HepG2 (cell line): ENCODE measurements at regions not wholly inside any gene's neighbourhood (a gene's known extent, or its start where the extent isn't known, plus 50 kb on each side); places are given as distances from the start of the nearest gene placed in this dataset.

ENCODE experiments used
- ATAC-seq: fragments of 200-7000 bp; cut with Tn5 transposase; 3 replicates; pipeline ENCODE4 v1.9.1; 2020; ENCODE audit warnings: mild to moderate bottlenecking, moderate library complexity
- BruUV-seq: library from RNA; stranded (reverse); fragments of 400-500 nt; replicated peaks from 2 replicates; lab custom pipeline; 2021; lab: Mats Ljungman, UMichigan
- CTCF ChIA-PET: fragments of 300-600 bp; formaldehyde crosslinking; extraction: SDS; loops from one replicate; lab custom pipeline; 2021; ENCODE audit warnings: low total read pairs, inconsistent platforms, low intra/inter-chr PET ratio; lab: Yijun Ruan, JAX
- POLR2A ChIA-PET: fragments of 350-600 bp; sonication (Branson Sonifier 250); formaldehyde crosslinking; loops from one replicate; lab custom pipeline; 2020; ENCODE audit warnings: antibody characterized with exemption, inconsistent platforms; lab: Yijun Ruan, JAX
- DNase-seq: peaks from one replicate; pipeline ENCODE4 v3.0.0-alpha.2; 2015; ENCODE audit warnings: low spot score
- FAIRE-seq: peaks from 3 replicates; lab custom pipeline; 2011; peaks lifted over from hg19 to GRCh38; lab: Jason Lieb, UNC
- H2AFZ ChIP-seq: one replicate; pipeline ENCODE4 v1.6.1; 2011; ENCODE audit warnings: low read length, inconsistent platforms
- H3K27ac ChIP-seq: fragments of 300-600 bp; 3 replicates; pipeline ENCODE4 v1.8.0; 2011; ENCODE audit warnings: mixed run types, mild to moderate bottlenecking, mixed read lengths, low read length, inconsistent platforms; ENCODE audit not compliant: insufficient read depth; ENCODE audit errors: extremely low read length
- H3K27me3 ChIP-seq, 2 experiments: fragments of 200-600 bp in 1 of 2; 2 replicates in 1 of 2; 3 replicates in 1 of 2; pipeline versions ENCODE4 v1.6.0 to v1.8.0; 2011; ENCODE audit warnings: low read length in 2 of 2, mild to moderate bottlenecking in 2 of 2, moderate library complexity in 2 of 2, inconsistent platforms in 1 of 2; ENCODE audit not compliant: insufficient read depth in 2 of 2, control insufficient read depth in 1 of 2
- H3K36me3 ChIP-seq, 2 experiments: fragments of 200-600 bp in 1 of 2; replicated peaks in 1 of 2; 2 replicates in 1 of 2; 3 replicates in 1 of 2; pipeline versions ENCODE4 v1.5.1 to v1.8.0; 2011; ENCODE audit warnings: low read length in 2 of 2, inconsistent platforms in 1 of 2; ENCODE audit not compliant: insufficient read depth in 2 of 2, control insufficient read depth in 1 of 2
- H3K4me1 ChIP-seq: 2 replicates; pipeline ENCODE4 v1.5.1; 2012; ENCODE audit warnings: low read length, inconsistent platforms; ENCODE audit not compliant: insufficient read depth
- H3K4me2 ChIP-seq: 2 replicates; pipeline ENCODE4 v1.6.0; 2011; ENCODE audit warnings: low read depth, low read length, inconsistent platforms
- H3K4me3 ChIP-seq, 3 experiments: fragments of 200-600 bp in 1 of 3; sonication (generic), shearing (Covaris generic) in 1 of 3; replicated peaks in 1 of 3; 2 replicates each; pipeline ENCODE4 v1.5.1; 2011 to 2016; ENCODE audit warnings: low read length in 3 of 3, inconsistent platforms in 2 of 3, low read depth in 2 of 3, mild to moderate bottlenecking in 2 of 3, control low read depth in 1 of 3, mixed read lengths in 1 of 3; ENCODE audit not compliant: insufficient read depth in 1 of 3
- H3K79me2 ChIP-seq: one replicate; pipeline ENCODE4 v1.6.1; 2011; ENCODE audit warnings: low read length, inconsistent platforms; ENCODE audit not compliant: insufficient read depth
- H3K9ac ChIP-seq: 2 replicates; pipeline ENCODE4 v1.6.0; 2011; ENCODE audit warnings: mild to moderate bottlenecking, low read depth, low read length, inconsistent platforms; ENCODE audit not compliant: insufficient read depth
- H3K9me3 ChIP-seq: 2 replicates; pipeline ENCODE4 v1.5.1; 2012; ENCODE audit warnings: mild to moderate bottlenecking, low read length
- H4K20me1 ChIP-seq: 2 replicates; pipeline ENCODE4 v1.6.0; 2011; ENCODE audit warnings: inconsistent platforms, mild to moderate bottlenecking, low read length, moderate library complexity; ENCODE audit not compliant: insufficient read depth
- FLYWCH1 ChIP-seq: sonication (generic); formaldehyde crosslinking; IDR thresholded peaks from 2 replicates; pipeline ENCODE4 v1.8.1; 2023; ENCODE audit warnings: mild to moderate bottlenecking, missing genetic modification reagents
- HNRNPLL ChIP-seq: fragments of 200-400 bp; formaldehyde crosslinking; IDR thresholded peaks from 2 replicates; pipeline ENCODE4 v1.6.1; 2017; ENCODE audit warnings: mild to moderate bottlenecking, low read depth, low read length; ENCODE audit not compliant: poor library complexity, severe bottlenecking
- NCOR1 ChIP-seq: fragments of 200-600 bp; sonication (generic); IDR thresholded peaks from 2 replicates; pipeline ENCODE4 v1.7.0; 2017; ENCODE audit warnings: antibody characterized with exemption, low read length, borderline replicate concordance
- NRL ChIP-seq: sonication (generic); formaldehyde crosslinking; IDR thresholded peaks from 2 replicates; pipeline ENCODE4 v1.5.0; 2020; ENCODE audit warnings: missing genetic modification reagents, mild to moderate bottlenecking, moderate library complexity, borderline replicate concordance
- ONECUT2 ChIP-seq: sonication (generic); formaldehyde crosslinking; IDR thresholded peaks from 2 replicates; pipeline ENCODE4 v1.4.0; 2020; ENCODE audit warnings: missing genetic modification reagents
- ZBTB1 ChIP-seq: sonication (generic); formaldehyde crosslinking; IDR thresholded peaks from 2 replicates; pipeline ENCODE4 v1.4.0; 2020; ENCODE audit warnings: missing genetic modification reagents, borderline replicate concordance
- ZMYM3 ChIP-seq: sonication (generic); formaldehyde crosslinking; IDR thresholded peaks from 2 replicates; pipeline ENCODE4 v1.5.1; 2020; ENCODE audit warnings: mild to moderate bottlenecking, missing genetic modification reagents
- ZNF296 ChIP-seq: sonication (generic); formaldehyde crosslinking; conservative IDR thresholded peaks from 2 replicates; pipeline ENCODE4 v1.5.0; 2020; ENCODE audit warnings: mild to moderate bottlenecking, missing genetic modification reagents
- ZNF589 ChIP-seq: sonication (generic); formaldehyde crosslinking; conservative IDR thresholded peaks from 2 replicates; pipeline ENCODE4 v1.8.0; 2022; ENCODE audit warnings: mild to moderate bottlenecking, moderate library complexity, missing genetic modification reagents
- ZSCAN25 ChIP-seq: sonication (generic); formaldehyde crosslinking; IDR thresholded peaks from 2 replicates; pipeline ENCODE4 v1.8.0; 2022; ENCODE audit warnings: mild to moderate bottlenecking, missing genetic modification reagents
- WGBS: methylation state at CpG from one replicate; pipeline ENCODE4 v1.1.6; 2017; ENCODE audit warnings: low lambda C conversion rate; 5-methylcytosine and 5-hydroxymethylcytosine counted together
- in situ Hi-C: cut with HindIII; loops from 2 replicates; pipeline ENCODE4 v1.10.0; 2017; ENCODE audit warnings: low pct_unique_long_range_greater_than_20kb; ENCODE audit not compliant: extremely low pct_ligation_motif_present
- intact Hi-C: fragments of 100-400 bp; cut with micrococcal nuclease; formaldehyde crosslinking; loops from one replicate; pipeline ENCODE4 v1.10.0; 2022; ENCODE audit not compliant: unreplicated experiment
- TF ChIP-seq, protein P1 (sequence below): sonication (generic); formaldehyde crosslinking; IDR thresholded peaks from 2 replicates; pipeline ENCODE4 v1.4.0; 2020; ENCODE audit warnings: missing genetic modification reagents; ENCODE audit errors: not compliant biosample characterization
- TF ChIP-seq, protein P2 (sequence below): sonication (generic); formaldehyde crosslinking; IDR thresholded peaks from 2 replicates; pipeline ENCODE4 v1.5.1; 2020; ENCODE audit warnings: mild to moderate bottlenecking, missing genetic modification reagents, borderline replicate concordance
- TF ChIP-seq, protein P3 (sequence below): sonication (generic); formaldehyde crosslinking; conservative IDR thresholded peaks from 2 replicates; pipeline ENCODE4 v1.4.0; 2020; ENCODE audit warnings: mild to moderate bottlenecking, missing genetic modification reagents, moderate library complexity
- TF ChIP-seq, protein P4 (sequence below): sonication (generic); formaldehyde crosslinking; conservative IDR thresholded peaks from 2 replicates; pipeline ENCODE4 v1.4.0; 2020; ENCODE audit warnings: missing genetic modification reagents

DNA sequence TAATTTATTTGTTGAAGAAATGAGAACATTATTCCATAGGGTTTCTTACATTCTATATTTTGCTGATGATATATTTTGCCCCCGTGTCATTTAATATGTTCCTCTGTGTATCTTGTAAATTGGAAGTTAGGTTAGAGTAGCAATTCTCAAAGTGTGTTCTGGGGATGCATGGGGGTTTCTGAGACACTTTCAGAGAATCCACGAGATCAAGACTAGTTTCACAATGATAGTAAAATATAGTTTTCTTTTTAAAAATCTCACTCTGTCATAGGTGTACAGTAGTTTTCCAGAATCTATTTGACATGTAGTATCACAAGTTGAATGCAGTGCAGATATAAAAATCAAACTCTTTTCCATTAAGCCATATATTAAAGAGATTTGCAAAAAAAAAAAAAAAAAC is 488.6 kb upstream of the SGCD start:
- Histone ChIP-seq H2AFZ (no peak overlapping the region), H3K36me3 (no peaks in the 10 kb centered on the region), H3K4me2 (no peak overlapping the region), H3K27ac (no peak overlapping the region), H3K79me2 (no peaks in the 10 kb centered on the region), H3K4me1 (no peaks in the 10 kb centered on the region), H3K27me3 (no peaks in the 10 kb centered on the region), H4K20me1 (no peaks in the 10 kb centered on the region), H3K9me3 (no peaks in the 10 kb centered on the region), H3K4me3 (no peak overlapping the region), H3K9ac (no peak overlapping the region)
- BruUV-seq, result no TSS peak
- DNase-seq (no peak), FAIRE-seq (no peak), ATAC-seq (no peak)
- in situ Hi-C loops (no loop called here), intact Hi-C loops (no loop called here)
- 2% methylated on average over 2 of the region's 2 CpGs for WGBS
- CTCF ChIA-PET, result no interaction called here
- POLR2A ChIA-PET, result no interaction called here
- TF ChIP-seq ZBTB1 (CRISPR knock-in tag) (no peak), ZNF589 (no peak), ZSCAN25 (CRISPR knock-in tag) (no peak), FLYWCH1 (CRISPR knock-in tag) (no peak), ZNF296 (CRISPR knock-in tag) (no peak), NCOR1 (no peak), HNRNPLL (no peak), NRL (CRISPR knock-in tag) (no peak), ZMYM3 (CRISPR knock-in tag) (no peak), ONECUT2 (CRISPR knock-in tag) (no peak)
- TF ChIP-seq, protein P1, sequence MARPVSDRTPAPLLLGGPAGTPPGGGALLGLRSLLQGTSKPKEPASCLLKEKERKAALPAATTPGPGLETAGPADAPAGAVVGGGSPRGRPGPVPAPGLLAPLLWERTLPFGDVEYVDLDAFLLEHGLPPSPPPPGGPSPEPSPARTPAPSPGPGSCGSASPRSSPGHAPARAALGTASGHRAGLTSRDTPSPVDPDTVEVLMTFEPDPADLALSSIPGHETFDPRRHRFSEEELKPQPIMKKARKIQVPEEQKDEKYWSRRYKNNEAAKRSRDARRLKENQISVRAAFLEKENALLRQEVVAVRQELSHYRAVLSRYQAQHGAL (CRISPR knock-in tag), result no peak
- TF ChIP-seq, protein P2, sequence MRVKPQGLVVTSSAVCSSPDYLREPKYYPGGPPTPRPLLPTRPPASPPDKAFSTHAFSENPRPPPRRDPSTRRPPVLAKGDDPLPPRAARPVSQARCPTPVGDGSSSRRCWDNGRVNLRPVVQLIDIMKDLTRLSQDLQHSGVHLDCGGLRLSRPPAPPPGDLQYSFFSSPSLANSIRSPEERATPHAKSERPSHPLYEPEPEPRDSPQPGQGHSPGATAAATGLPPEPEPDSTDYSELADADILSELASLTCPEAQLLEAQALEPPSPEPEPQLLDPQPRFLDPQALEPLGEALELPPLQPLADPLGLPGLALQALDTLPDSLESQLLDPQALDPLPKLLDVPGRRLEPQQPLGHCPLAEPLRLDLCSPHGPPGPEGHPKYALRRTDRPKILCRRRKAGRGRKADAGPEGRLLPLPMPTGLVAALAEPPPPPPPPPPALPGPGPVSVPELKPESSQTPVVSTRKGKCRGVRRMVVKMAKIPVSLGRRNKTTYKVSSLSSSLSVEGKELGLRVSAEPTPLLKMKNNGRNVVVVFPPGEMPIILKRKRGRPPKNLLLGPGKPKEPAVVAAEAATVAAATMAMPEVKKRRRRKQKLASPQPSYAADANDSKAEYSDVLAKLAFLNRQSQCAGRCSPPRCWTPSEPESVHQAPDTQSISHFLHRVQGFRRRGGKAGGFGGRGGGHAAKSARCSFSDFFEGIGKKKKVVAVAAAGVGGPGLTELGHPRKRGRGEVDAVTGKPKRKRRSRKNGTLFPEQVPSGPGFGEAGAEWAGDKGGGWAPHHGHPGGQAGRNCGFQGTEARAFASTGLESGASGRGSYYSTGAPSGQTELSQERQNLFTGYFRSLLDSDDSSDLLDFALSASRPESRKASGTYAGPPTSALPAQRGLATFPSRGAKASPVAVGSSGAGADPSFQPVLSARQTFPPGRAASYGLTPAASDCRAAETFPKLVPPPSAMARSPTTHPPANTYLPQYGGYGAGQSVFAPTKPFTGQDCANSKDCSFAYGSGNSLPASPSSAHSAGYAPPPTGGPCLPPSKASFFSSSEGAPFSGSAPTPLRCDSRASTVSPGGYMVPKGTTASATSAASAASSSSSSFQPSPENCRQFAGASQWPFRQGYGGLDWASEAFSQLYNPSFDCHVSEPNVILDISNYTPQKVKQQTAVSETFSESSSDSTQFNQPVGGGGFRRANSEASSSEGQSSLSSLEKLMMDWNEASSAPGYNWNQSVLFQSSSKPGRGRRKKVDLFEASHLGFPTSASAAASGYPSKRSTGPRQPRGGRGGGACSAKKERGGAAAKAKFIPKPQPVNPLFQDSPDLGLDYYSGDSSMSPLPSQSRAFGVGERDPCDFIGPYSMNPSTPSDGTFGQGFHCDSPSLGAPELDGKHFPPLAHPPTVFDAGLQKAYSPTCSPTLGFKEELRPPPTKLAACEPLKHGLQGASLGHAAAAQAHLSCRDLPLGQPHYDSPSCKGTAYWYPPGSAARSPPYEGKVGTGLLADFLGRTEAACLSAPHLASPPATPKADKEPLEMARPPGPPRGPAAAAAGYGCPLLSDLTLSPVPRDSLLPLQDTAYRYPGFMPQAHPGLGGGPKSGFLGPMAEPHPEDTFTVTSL, result no peak
- TF ChIP-seq, protein P3, sequence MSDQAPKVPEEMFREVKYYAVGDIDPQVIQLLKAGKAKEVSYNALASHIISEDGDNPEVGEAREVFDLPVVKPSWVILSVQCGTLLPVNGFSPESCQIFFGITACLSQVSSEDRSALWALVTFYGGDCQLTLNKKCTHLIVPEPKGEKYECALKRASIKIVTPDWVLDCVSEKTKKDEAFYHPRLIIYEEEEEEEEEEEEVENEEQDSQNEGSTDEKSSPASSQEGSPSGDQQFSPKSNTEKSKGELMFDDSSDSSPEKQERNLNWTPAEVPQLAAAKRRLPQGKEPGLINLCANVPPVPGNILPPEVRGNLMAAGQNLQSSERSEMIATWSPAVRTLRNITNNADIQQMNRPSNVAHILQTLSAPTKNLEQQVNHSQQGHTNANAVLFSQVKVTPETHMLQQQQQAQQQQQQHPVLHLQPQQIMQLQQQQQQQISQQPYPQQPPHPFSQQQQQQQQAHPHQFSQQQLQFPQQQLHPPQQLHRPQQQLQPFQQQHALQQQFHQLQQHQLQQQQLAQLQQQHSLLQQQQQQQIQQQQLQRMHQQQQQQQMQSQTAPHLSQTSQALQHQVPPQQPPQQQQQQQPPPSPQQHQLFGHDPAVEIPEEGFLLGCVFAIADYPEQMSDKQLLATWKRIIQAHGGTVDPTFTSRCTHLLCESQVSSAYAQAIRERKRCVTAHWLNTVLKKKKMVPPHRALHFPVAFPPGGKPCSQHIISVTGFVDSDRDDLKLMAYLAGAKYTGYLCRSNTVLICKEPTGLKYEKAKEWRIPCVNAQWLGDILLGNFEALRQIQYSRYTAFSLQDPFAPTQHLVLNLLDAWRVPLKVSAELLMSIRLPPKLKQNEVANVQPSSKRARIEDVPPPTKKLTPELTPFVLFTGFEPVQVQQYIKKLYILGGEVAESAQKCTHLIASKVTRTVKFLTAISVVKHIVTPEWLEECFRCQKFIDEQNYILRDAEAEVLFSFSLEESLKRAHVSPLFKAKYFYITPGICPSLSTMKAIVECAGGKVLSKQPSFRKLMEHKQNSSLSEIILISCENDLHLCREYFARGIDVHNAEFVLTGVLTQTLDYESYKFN (CRISPR knock-in tag), result no peak
- TF ChIP-seq, protein P4, sequence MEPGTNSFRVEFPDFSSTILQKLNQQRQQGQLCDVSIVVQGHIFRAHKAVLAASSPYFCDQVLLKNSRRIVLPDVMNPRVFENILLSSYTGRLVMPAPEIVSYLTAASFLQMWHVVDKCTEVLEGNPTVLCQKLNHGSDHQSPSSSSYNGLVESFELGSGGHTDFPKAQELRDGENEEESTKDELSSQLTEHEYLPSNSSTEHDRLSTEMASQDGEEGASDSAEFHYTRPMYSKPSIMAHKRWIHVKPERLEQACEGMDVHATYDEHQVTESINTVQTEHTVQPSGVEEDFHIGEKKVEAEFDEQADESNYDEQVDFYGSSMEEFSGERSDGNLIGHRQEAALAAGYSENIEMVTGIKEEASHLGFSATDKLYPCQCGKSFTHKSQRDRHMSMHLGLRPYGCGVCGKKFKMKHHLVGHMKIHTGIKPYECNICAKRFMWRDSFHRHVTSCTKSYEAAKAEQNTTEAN (CRISPR knock-in tag), result no peak
